ENCODE measurements at regions not wholly inside any gene's neighbourhood (a gene's known extent, or its start where the extent isn't known, plus 50 kb on each side); places are given as distances from the start of the nearest gene placed in this dataset.

GRCh38 chr18:4639628-4640310, 184.7 kb upstream of the DLGAP1 start:
- no peak for DNase-seq (ENCODE audit: low read depth)

- DNase-seq (ENCODE audit: low read depth), result no peak
Observed at GRCh38 chr18:4638680-4639079, 183.6 kb upstream of the DLGAP1 start.

GRCh38 chr18:4637876-4638275, 182.8 kb upstream of the DLGAP1 start:
- no peak for DNase-seq (ENCODE audit: low read depth)

GRCh38 chr18:4636967-4637366, 181.9 kb upstream of the DLGAP1 start:
- DNase-seq (ENCODE audit: low read depth), result no peak

GRCh38 chr18:4631239-4631638, 176.1 kb upstream of the DLGAP1 start:
- no peak for DNase-seq (ENCODE audit: low read depth)

GRCh38 chr18:4605212-4605611, 150.1 kb upstream of the DLGAP1 start:
- DNase-seq (ENCODE audit: low read depth), result no peak

- DNase-seq (ENCODE audit: low read depth), result no peak
Observed at GRCh38 chr18:4603955-4604354, 148.8 kb upstream of the DLGAP1 start.

GRCh38 chr18:4599312-4599711, 144.2 kb upstream of the DLGAP1 start:
- no peak for DNase-seq (ENCODE audit: low read depth)

GRCh38 chr18:4597301-4597700, 142.2 kb upstream of the DLGAP1 start:
- DNase-seq (ENCODE audit: low read depth), result no peak

GRCh38 chr18:4593895-4594294, 138.8 kb upstream of the DLGAP1 start:
- DNase-seq (ENCODE audit: low read depth), result no peak

- DNase-seq (ENCODE audit: low read depth), result no peak
Observed at GRCh38 chr18:4593459-4593858, 138.4 kb upstream of the DLGAP1 start.

- DNase-seq (ENCODE audit: low read depth), result no peak
Observed at GRCh38 chr18:4589056-4589800, 134.1 kb upstream of the DLGAP1 start.

- no peak for DNase-seq (ENCODE audit: low read depth)
Observed at GRCh38 chr18:4587204-4587603, 132.1 kb upstream of the DLGAP1 start.

- DNase-seq (ENCODE audit: low read depth), result no peak
Observed at GRCh38 chr18:4586731-4587130, 131.6 kb upstream of the DLGAP1 start.

GRCh38 chr18:4582431-4583335, 127.6 kb upstream of the DLGAP1 start:
- no peak for DNase-seq (ENCODE audit: low read depth)

GRCh38 chr18:4581966-4582365, 126.9 kb upstream of the DLGAP1 start:
- DNase-seq (ENCODE audit: low read depth), result no peak

- DNase-seq (ENCODE audit: low read depth), result no peak
Observed at GRCh38 chr18:4578449-4578848, 123.3 kb upstream of the DLGAP1 start.

GRCh38 chr18:4573735-4574134, 118.6 kb upstream of the DLGAP1 start:
- DNase-seq (ENCODE audit: low read depth), result no peak

- no peak for DNase-seq (ENCODE audit: low read depth)
Observed at GRCh38 chr18:4557502-4557901, 102.4 kb upstream of the DLGAP1 start.

GRCh38 chr18:4551001-4551360, 95.9 kb upstream of the DLGAP1 start:
- no peak for DNase-seq (ENCODE audit: low read depth)

- no peak for DNase-seq (ENCODE audit: low read depth)
Observed at GRCh38 chr18:4549164-4549872, 94.2 kb upstream of the DLGAP1 start.

GRCh38 chr18:4547126-4547525, 92.0 kb upstream of the DLGAP1 start:
- DNase-seq (ENCODE audit: low read depth), result no peak

Data from T-helper 22 cell (primary cell).